Stimulated activated CD4-positive, alpha-beta T cell treated with anti-CD3 and anti-CD28 coated beads, TNF-alpha, amount 100 ng/mL, for 4 hours (primary cell): ENCODE measurements at regions not wholly inside any gene's neighbourhood (a gene's known extent, or its start where the extent isn't known, plus 50 kb on each side); places are given as distances from the start of the nearest gene placed in this dataset.
"Not testable (repeated sequence)": the region's sequence is repeated elsewhere in the genome, so short reads cannot be mapped to it uniquely, and the experiment has no call there.

Experiments used
- DNase-seq, 3 experiments: peaks; one replicate each; pipeline ENCODE4 v3.0.0-alpha.2; 2020; ENCODE audit warnings: low read depth in 3 of 3

DNA sequence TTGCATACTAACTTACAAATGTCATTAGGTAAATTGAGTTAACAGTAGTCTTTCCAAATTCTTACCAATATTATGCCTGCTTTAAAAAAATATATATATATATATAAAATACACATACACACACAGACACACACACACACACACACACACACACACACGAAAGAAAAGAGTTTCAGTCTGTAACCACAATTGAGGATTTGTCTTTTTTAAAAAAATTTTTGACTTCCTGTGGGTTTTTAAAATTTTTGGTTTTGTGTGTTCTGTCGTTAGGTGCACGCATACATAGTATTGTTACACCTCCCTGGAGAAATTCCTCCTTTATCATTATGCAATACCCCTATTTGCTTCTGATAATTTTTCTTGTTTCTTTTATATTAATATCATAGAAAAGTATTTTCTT is 129.3 kb upstream of the LRRC61 start:
- not testable (repeated sequence) for DNase-seq
